ENCODE measurements at regions not wholly inside any gene's neighbourhood (a gene's known extent, or its start where the extent isn't known, plus 50 kb on each side); places are given as distances from the start of the nearest gene placed in this dataset.

DNA sequence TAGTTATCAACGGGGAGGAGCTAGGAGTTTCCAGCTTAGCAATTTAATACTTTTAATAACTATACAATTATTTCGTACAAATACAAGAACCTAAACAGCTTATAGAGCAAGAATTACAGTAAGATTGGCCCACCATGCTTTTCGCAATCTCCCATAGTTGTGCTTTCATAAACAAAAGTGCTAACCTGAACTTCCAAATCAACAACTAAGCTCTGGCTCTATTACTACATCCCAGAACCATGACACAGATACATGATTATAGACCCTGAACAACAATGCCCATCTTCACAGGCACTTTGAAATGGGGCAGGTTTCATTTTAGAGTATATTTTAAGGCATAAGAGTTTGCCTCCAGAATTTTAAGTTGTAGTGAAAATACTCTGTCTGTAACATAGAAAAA is 203.5 kb downstream of the DMRTA1 start:
- CTCF ChIA-PET, result interaction anchor here (1.2 kb wide), 1 partner anchor 16 kb away, joined by 3 read pairs; no protein-coding TSS in a partner anchor
- Histone ChIP-seq H3K27ac (ENCODE audit: insufficient read depth, low read length) (no peak overlapping the region), H3K4me3 (ENCODE audit: insufficient read depth, low read depth, low read length) (no peak overlapping the region), H4K8ac (ENCODE audit: low read depth in 2 of 2, low read length in 2 of 2) (no peak overlapping the region), H2BK15ac (ENCODE audit: low read depth, low read length) (no peak overlapping the region), H4K5ac (ENCODE audit: low read depth, low read length) (no peak overlapping the region), H2AFZ (replicated peaks; ENCODE audit: low read length, poor library complexity) (no peak overlapping the region), H3K4me2 (ENCODE audit: low read depth, low read length) (no peak overlapping the region), H4K20me1 (ENCODE audit: insufficient read depth, low read length) (no peaks in the 10 kb centered on the region), H3K79me1 (ENCODE audit: low read depth in 1 of 2, low read length in 2 of 2) (no peaks in the 10 kb centered on the region), H2BK120ac (ENCODE audit: low read depth, low read length) (no peak overlapping the region), H3K9me3 (ENCODE audit: control insufficient read depth, insufficient read depth, low read length) (no peaks in the 10 kb centered on the region), H3K23ac (ENCODE audit: low read depth, low read length) (no peak overlapping the region), H2BK20ac (ENCODE audit: low read depth, low read length) (no peak overlapping the region), H3K36me3 (ENCODE audit: control insufficient read depth, insufficient read depth, low read length) (no peaks in the 10 kb centered on the region), H2BK5ac (ENCODE audit: low read depth, low read length, poor library complexity, severe bottlenecking) (no peak overlapping the region), H3K4me1 (ENCODE audit: control insufficient read depth, insufficient read depth, low read length) (no peaks in the 10 kb centered on the region), H4K91ac (ENCODE audit: insufficient read depth, low read depth, low read length) (no peak overlapping the region), H3K9ac (ENCODE audit: low read depth, low read length) (no peak overlapping the region), H3K27me3 (ENCODE audit: control insufficient read depth, insufficient read depth, low read length) (no peaks in the 10 kb centered on the region), H3K9me1 (ENCODE audit: insufficient read depth, low read length) (no peaks in the 10 kb centered on the region), H3K18ac (ENCODE audit: low read depth, low read length) (no peak overlapping the region), H3K4ac (ENCODE audit: low read depth, low read length) (no peak overlapping the region), H2AK5ac (ENCODE audit: low read depth, low read length) (no peak overlapping the region), H3K56ac (ENCODE audit: extremely low read depth, insufficient read depth, low read length) (no peak overlapping the region), H3K14ac (replicated peaks; ENCODE audit: low read depth, low read length) (no peak overlapping the region), H2AK9ac (replicated peaks; ENCODE audit: low read depth, low read length, poor library complexity) (no peak overlapping the region)
- DNase-seq (no peak), ATAC-seq (ENCODE audit: low read depth) (no peak)
- in situ Hi-C loops (cut with MboI; ENCODE audit: low sequenced_read_pairs) (no loop called here), dilution Hi-C loops (cut with HindIII; ENCODE audit: low sequenced_read_pairs, unreplicated experiment) (no loop called here), intact Hi-C loops (cut with micrococcal nuclease) (no loop called here)
- POLR2A ChIA-PET (ENCODE audit: unreplicated experiment), result interaction anchor here (0.5 kb wide), 1 partner anchor 421 kb away, joined by 4 read pairs; no protein-coding TSS in a partner anchor
- BruUV-seq (replicated peaks), result no TSS peak
- TF ChIP-seq RAD21 (IDR thresholded peaks at IDR 0.05; ENCODE audit: low read length) (no peak), MAZ (IDR thresholded peaks at IDR 0.05; ENCODE audit: borderline replicate concordance, low read depth, low read length) (no peak), RFX5 (IDR thresholded peaks at IDR 0.05; ENCODE audit: low read depth, low read length) (no peak), NFE2L2 (IDR thresholded peaks at IDR 0.05; ENCODE audit: low read depth, low read length) (no peak), FOS (IDR thresholded peaks at IDR 0.05; ENCODE audit: low read depth, low read length) (no peak), CHD1 (IDR thresholded peaks at IDR 0.05; ENCODE audit: low read depth, low read length) (no peak), RCOR1 (IDR thresholded peaks at IDR 0.05; ENCODE audit: insufficient replicate concordance, low read length) (no peak), MAFK (IDR thresholded peaks at IDR 0.05; ENCODE audit: low read depth, low read length) (no peak), SMC3 (IDR thresholded peaks at IDR 0.05; ENCODE audit: low read depth, low read length) (no peak), POLR2A (IDR thresholded peaks at IDR 0.05; ENCODE audit: low read depth, low read length) (no peak), MXI1 (IDR thresholded peaks at IDR 0.05; ENCODE audit: borderline replicate concordance, low read depth, low read length) (no peak), BHLHE40 (IDR thresholded peaks at IDR 0.05; ENCODE audit: low read depth, low read length) (no peak), CEBPB (IDR thresholded peaks at IDR 0.05; ENCODE audit: low read depth, low read length) (no peak)
- TF ChIP-seq, protein P1, sequence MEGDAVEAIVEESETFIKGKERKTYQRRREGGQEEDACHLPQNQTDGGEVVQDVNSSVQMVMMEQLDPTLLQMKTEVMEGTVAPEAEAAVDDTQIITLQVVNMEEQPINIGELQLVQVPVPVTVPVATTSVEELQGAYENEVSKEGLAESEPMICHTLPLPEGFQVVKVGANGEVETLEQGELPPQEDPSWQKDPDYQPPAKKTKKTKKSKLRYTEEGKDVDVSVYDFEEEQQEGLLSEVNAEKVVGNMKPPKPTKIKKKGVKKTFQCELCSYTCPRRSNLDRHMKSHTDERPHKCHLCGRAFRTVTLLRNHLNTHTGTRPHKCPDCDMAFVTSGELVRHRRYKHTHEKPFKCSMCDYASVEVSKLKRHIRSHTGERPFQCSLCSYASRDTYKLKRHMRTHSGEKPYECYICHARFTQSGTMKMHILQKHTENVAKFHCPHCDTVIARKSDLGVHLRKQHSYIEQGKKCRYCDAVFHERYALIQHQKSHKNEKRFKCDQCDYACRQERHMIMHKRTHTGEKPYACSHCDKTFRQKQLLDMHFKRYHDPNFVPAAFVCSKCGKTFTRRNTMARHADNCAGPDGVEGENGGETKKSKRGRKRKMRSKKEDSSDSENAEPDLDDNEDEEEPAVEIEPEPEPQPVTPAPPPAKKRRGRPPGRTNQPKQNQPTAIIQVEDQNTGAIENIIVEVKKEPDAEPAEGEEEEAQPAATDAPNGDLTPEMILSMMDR (conservative IDR thresholded peaks at IDR 0.05; ENCODE audit: low read depth, low read length), result no peak
- TF ChIP-seq, protein P2, sequence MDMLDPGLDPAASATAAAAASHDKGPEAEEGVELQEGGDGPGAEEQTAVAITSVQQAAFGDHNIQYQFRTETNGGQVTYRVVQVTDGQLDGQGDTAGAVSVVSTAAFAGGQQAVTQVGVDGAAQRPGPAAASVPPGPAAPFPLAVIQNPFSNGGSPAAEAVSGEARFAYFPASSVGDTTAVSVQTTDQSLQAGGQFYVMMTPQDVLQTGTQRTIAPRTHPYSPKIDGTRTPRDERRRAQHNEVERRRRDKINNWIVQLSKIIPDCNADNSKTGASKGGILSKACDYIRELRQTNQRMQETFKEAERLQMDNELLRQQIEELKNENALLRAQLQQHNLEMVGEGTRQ (IDR thresholded peaks at IDR 0.05; ENCODE audit: low read depth, low read length), result no peak
- WGBS, 2 experiments (ENCODE audit: extremely low coverage in 2 of 2, insufficient read length in 1 of 2), result no CpG with 5 or more reads among the region's 3 CpGs

Measured in IMR-90 (cell line).